Fibroblast of peridontal ligament (primary cell): ENCODE measurements at regions not wholly inside any gene's neighbourhood (a gene's known extent, or its start where the extent isn't known, plus 50 kb on each side); places are given as distances from the start of the nearest gene placed in this dataset.

Experiments used
- DNase-seq: peaks from one replicate; pipeline ENCODE4 v3.0.0-alpha.2; 2010; ENCODE audit errors: extremely low read depth

- no peak for DNase-seq
Measured at GRCh38 chr9:13759551-13759950, 480.1 kb upstream of the MPDZ start.

GRCh38 chr9:13758936-13759335, 479.4 kb upstream of the MPDZ start:
- DNase-seq = no peak

GRCh38 chr9:13756943-13757342, 477.5 kb upstream of the MPDZ start:
- no peak for DNase-seq

- DNase-seq = no peak
Measured at GRCh38 chr9:13755551-13755950, 476.1 kb upstream of the MPDZ start.

- no peak for DNase-seq
Measured at GRCh38 chr9:13750639-13751038, 471.1 kb upstream of the MPDZ start.

GRCh38 chr9:13750061-13750460, 470.6 kb upstream of the MPDZ start:
- peak; percentile 62 for DNase-seq

- DNase-seq = no peak
Measured at GRCh38 chr9:13746876-13747275, 467.4 kb upstream of the MPDZ start.

- DNase-seq = no peak
Measured at GRCh38 chr9:13744261-13744901, 464.9 kb upstream of the MPDZ start.

- no peak for DNase-seq
Measured at GRCh38 chr9:13737885-13738284, 458.4 kb upstream of the MPDZ start.

GRCh38 chr9:13735181-13735580, 455.7 kb upstream of the MPDZ start:
- DNase-seq = no peak

- no peak for DNase-seq
Measured at GRCh38 chr9:13734601-13735000, 455.1 kb upstream of the MPDZ start.

GRCh38 chr9:13732290-13732689, 452.8 kb upstream of the MPDZ start:
- no peak for DNase-seq

- DNase-seq = no peak
Measured at GRCh38 chr9:13731637-13732036, 452.1 kb upstream of the MPDZ start.

- no peak for DNase-seq
Measured at GRCh38 chr9:13729955-13730354, 450.5 kb upstream of the MPDZ start.

GRCh38 chr9:13728917-13729811, 449.7 kb upstream of the MPDZ start:
- DNase-seq = no peak

- no peak for DNase-seq
Measured at GRCh38 chr9:13728131-13728530, 448.6 kb upstream of the MPDZ start.

GRCh38 chr9:13726746-13727145, 447.3 kb upstream of the MPDZ start:
- DNase-seq = no peak

GRCh38 chr9:13725516-13725915, 446.0 kb upstream of the MPDZ start:
- no peak for DNase-seq

GRCh38 chr9:13721481-13722235, 442.2 kb upstream of the MPDZ start:
- peak; percentile 30 for DNase-seq

- peak; percentile 67 for DNase-seq
Measured at GRCh38 chr9:13719981-13720676, 440.6 kb upstream of the MPDZ start.

GRCh38 chr9:13719446-13719845, 440.0 kb upstream of the MPDZ start:
- DNase-seq = no peak

- no peak for DNase-seq
Measured at GRCh38 chr9:13718539-13718938, 439.0 kb upstream of the MPDZ start.
